K562 (cell line): ENCODE measurements at regions not wholly inside any gene's neighbourhood (a gene's known extent, or its start where the extent isn't known, plus 50 kb on each side); places are given as distances from the start of the nearest gene placed in this dataset.

Source experiments
- ATAC-seq: fragments of 200-7000 bp; cut with Tn5 transposase; 3 replicates; pipeline ENCODE4 v1.9.1; 2020; ENCODE audit warnings: moderate library complexity
- BruUV-seq: library from RNA; stranded (reverse); fragments of 400-500 nt; replicated peaks from 2 replicates; lab custom pipeline; 2021; lab: Mats Ljungman, UMichigan
- CTCF ChIA-PET: fragments of 300-600 bp; formaldehyde crosslinking; extraction: SDS; loops from one replicate; lab custom pipeline; 2021; ENCODE audit warnings: low intra/inter-chr PET ratio; lab: Yijun Ruan, JAX
- POLR2A ChIA-PET: fragments of 300-600, 350-650 bp; sonication (Branson Sonifier 250); formaldehyde crosslinking; extraction: SDS; loops from one replicate; lab custom pipeline; 2021; ENCODE audit warnings: antibody characterized with exemption, inconsistent platforms; lab: Yijun Ruan, JAX
- DNase-seq, 4 experiments: peaks; one replicate each; pipeline versions ENCODE4 v3.0.0 to v3.0.0-alpha.2; 2011 to 2018; ENCODE audit warnings: low spot score in 3 of 4, mixed read lengths in 3 of 4; ENCODE audit errors: extremely low read depth in 1 of 4
- FAIRE-seq: peaks from 2 replicates; lab custom pipeline; 2011; peaks lifted over from hg19 to GRCh38; lab: Jason Lieb, UNC
- H2AFZ ChIP-seq: 2 replicates; pipeline ENCODE4 v1.6.0; 2011; ENCODE audit warnings: low read depth, low read length, control low read depth, inconsistent platforms
- H3K27ac ChIP-seq: fragments of 200-600 bp; 3 replicates; pipeline ENCODE4 v1.8.0; 2011; ENCODE audit warnings: low read depth, mild to moderate bottlenecking, control low read depth, inconsistent platforms, low read length, moderate library complexity, mixed read lengths; ENCODE audit errors: extremely low read depth
- H3K27me3 ChIP-seq, 2 experiments: fragments of 300-600 bp in 1 of 2; 2 replicates in 1 of 2; 3 replicates in 1 of 2; pipeline versions ENCODE4 v1.6.0 to v1.8.0; 2011; ENCODE audit warnings: inconsistent platforms in 2 of 2, low read length in 2 of 2, mild to moderate bottlenecking in 1 of 2, mixed read lengths in 1 of 2, moderate library complexity in 1 of 2; ENCODE audit not compliant: control insufficient read depth in 2 of 2, insufficient read depth in 2 of 2
- H3K36me3 ChIP-seq: fragments of 300-600 bp; 3 replicates; pipeline ENCODE4 v1.8.0; 2011; ENCODE audit warnings: mild to moderate bottlenecking, low read length, inconsistent platforms; ENCODE audit not compliant: control insufficient read depth, insufficient read depth
- H3K4me1 ChIP-seq, 2 experiments: fragments of 200-600 bp in 1 of 2; replicated peaks in 1 of 2; 2 replicates in 1 of 2; 3 replicates in 1 of 2; pipeline versions ENCODE4 v1.5.1 to v1.8.0; 2011; ENCODE audit warnings: inconsistent platforms in 2 of 2, low read length in 2 of 2, mild to moderate bottlenecking in 1 of 2, mixed read lengths in 1 of 2, moderate library complexity in 1 of 2; ENCODE audit not compliant: control insufficient read depth in 2 of 2, insufficient read depth in 2 of 2
- H3K4me2 ChIP-seq: 2 replicates; pipeline ENCODE4 v1.6.1; 2011; ENCODE audit warnings: low read length, control low read depth, inconsistent platforms, mixed read lengths; ENCODE audit not compliant: insufficient read depth
- H3K4me3 ChIP-seq: fragments of 200-600 bp; sonication (generic), shearing (Covaris generic); 2 replicates; pipeline ENCODE4 v1.5.1; 2016; ENCODE audit warnings: control low read depth, inconsistent platforms
- H3K79me2 ChIP-seq: fragments of 200-600 bp; 3 replicates; pipeline ENCODE4 v1.8.0; 2011; ENCODE audit warnings: low read length, inconsistent platforms; ENCODE audit not compliant: control insufficient read depth, insufficient read depth
- H3K9ac ChIP-seq, 2 experiments: 2 replicates each; pipeline versions ENCODE4 v1.6.0 to v1.6.1; 2011; ENCODE audit warnings: low read depth in 2 of 2, low read length in 2 of 2, control low read depth in 1 of 2, inconsistent platforms in 1 of 2, mild to moderate bottlenecking in 1 of 2, mixed read lengths in 1 of 2; ENCODE audit not compliant: insufficient read depth in 1 of 2
- H3K9me1 ChIP-seq: one replicate; pipeline ENCODE4 v1.6.0; 2011; ENCODE audit warnings: inconsistent platforms, mild to moderate bottlenecking, low read length, moderate library complexity; ENCODE audit not compliant: control insufficient read depth, insufficient read depth
- H3K9me3 ChIP-seq: replicated peaks from 2 replicates; pipeline ENCODE4 v1.5.1; 2011; ENCODE audit warnings: low read depth, low read length, inconsistent platforms; ENCODE audit not compliant: control insufficient read depth, insufficient read depth
- H4K20me1 ChIP-seq: replicated peaks from 2 replicates; pipeline ENCODE4 v1.6.1; 2011; ENCODE audit warnings: low read length, inconsistent platforms, mixed read lengths; ENCODE audit not compliant: control insufficient read depth, insufficient read depth
- CHCHD3 ChIP-seq: fragments of 250-450 bp; sonication (Bioruptor Pico); IDR thresholded peaks from 2 replicates; pipeline ENCODE4 v2.1.2; 2022; ENCODE audit warnings: mild to moderate bottlenecking
- DACH1 ChIP-seq: fragments of 450-650 bp; IDR thresholded peaks from 2 replicates; pipeline ENCODE4 v1.6.1; 2018; ENCODE audit not compliant: partially characterized antibody
- HDAC1 ChIP-seq, 2 experiments: fragments of 450-650 bp; IDR thresholded peaks; 2 replicates each; pipeline ENCODE4 v1.6.1; 2016 to 2017; ENCODE audit warnings: inconsistent platforms in 1 of 2, mild to moderate bottlenecking in 1 of 2, moderate library complexity in 1 of 2
- MLX ChIP-seq, 2 experiments: fragments of 450-650 bp in 1 of 2; sonication (generic) in 1 of 2; formaldehyde crosslinking; conservative IDR thresholded peaks; 2 replicates each; pipeline versions ENCODE4 v1.4.0 to v1.8.1; 2020 to 2022; ENCODE audit warnings: mild to moderate bottlenecking in 1 of 2, missing genetic modification reagents in 1 of 2
- SMARCC2 ChIP-seq: fragments of 450-650 bp; IDR thresholded peaks from 2 replicates; pipeline ENCODE4 v1.6.1; 2017; ENCODE audit warnings: antibody characterized with exemption, moderate library complexity, mild to moderate bottlenecking, low read depth
- SRSF1 ChIP-seq: fragments of 200-400 bp; formaldehyde crosslinking; IDR thresholded peaks from 2 replicates; pipeline ENCODE4 v1.6.1; 2017; ENCODE audit warnings: mild to moderate bottlenecking, low read depth, low read length, moderate library complexity
- YBX1 ChIP-seq: fragments of 450-650 bp; IDR thresholded peaks from 2 replicates; pipeline ENCODE4 v1.7.1; 2016; ENCODE audit warnings: mild to moderate bottlenecking
- ZNF143 ChIP-seq: sonication (generic); formaldehyde crosslinking; IDR thresholded peaks from 2 replicates; pipeline ENCODE4 v1.9.0; 2022; ENCODE audit warnings: mild to moderate bottlenecking, missing genetic modification reagents
- ZNF217 ChIP-seq: sonication (generic); formaldehyde crosslinking; IDR thresholded peaks from 2 replicates; pipeline ENCODE4 v1.8.0; 2022; ENCODE audit warnings: mild to moderate bottlenecking, missing genetic modification reagents
- ZNF79 ChIP-seq: fragments of 250-450 bp; sonication (Bioruptor Pico); IDR thresholded peaks from 2 replicates; pipeline ENCODE4 v1.4.0; 2020; ENCODE audit warnings: low read depth, mild to moderate bottlenecking, moderate library complexity
- WGBS: fragments of 100-300 bp; shearing (Covaris generic); methylation state at CpG from one replicate; pipeline ENCODE4 v1.1.6; 2016; ENCODE audit warnings: low coverage, mixed read lengths; ENCODE audit not compliant: insufficient coverage; ENCODE audit errors: missing lambda C conversion rate; 5-methylcytosine and 5-hydroxymethylcytosine counted together
- in situ Hi-C: fragments of 300-500 bp; cut with MboI; formaldehyde crosslinking; loops from 4 replicates; pipeline ENCODE4 v1.15.0; 2018; ENCODE audit warnings: inconsistent platforms, mixed read lengths
- intact Hi-C: fragments of 100-400 bp; cut with micrococcal nuclease; formaldehyde crosslinking; loops from 2 replicates; pipeline ENCODE4 v1.14.2; 2022
- TF ChIP-seq, protein P1 (sequence below): fragments of 450-650 bp; IDR thresholded peaks from 2 replicates; pipeline ENCODE4 v1.7.0; 2016; ENCODE audit warnings: borderline replicate concordance

DNA sequence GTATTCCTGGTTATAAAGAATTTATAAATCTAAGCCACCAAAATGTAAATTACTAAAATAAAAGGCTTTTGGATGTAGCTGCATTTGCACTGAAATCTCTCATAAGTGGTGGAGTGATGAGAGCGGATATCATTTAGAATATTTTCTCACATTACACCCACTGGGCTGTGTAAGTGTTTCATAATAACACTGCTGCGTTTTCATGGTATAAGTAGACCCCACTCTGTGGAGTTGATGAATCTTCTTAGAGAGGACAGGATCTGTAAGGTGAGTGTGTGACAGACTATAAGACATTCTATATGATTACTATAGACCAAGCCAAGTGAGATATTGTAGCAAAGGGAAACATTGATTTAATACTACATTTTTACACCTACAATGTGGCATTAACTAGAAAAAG lies 1024.1 kb upstream of the LRRN3 start:
- intact Hi-C loops (no loop called here), in situ Hi-C loops (no loop called here)
- H3K27ac ChIP-seq = no peak overlapping the region
- H3K27me3 ChIP-seq = no peaks in the 10 kb centered on the region
- BruUV-seq = no TSS peak
- no peak overlapping the region for H3K4me3 ChIP-seq
- 0 out of 2 replicates have a peak, but pooled peaks cover 1% of the 10 kb centered on the region for H3K9me3 ChIP-seq
- H3K79me2 ChIP-seq = no peaks in the 10 kb centered on the region
- FAIRE-seq = no peak
- no peak overlapping the region for H3K4me2 ChIP-seq
- no peaks in the 10 kb centered on the region for H3K36me3 ChIP-seq
- no peak for DNase-seq
- H3K4me1 ChIP-seq = no peaks in the 10 kb centered on the region
- CTCF ChIA-PET = no interaction called here
- no peaks in the 10 kb centered on the region for H4K20me1 ChIP-seq
- TF ChIP-seq ZNF79 (CRISPR knock-in tag) (no peak), YBX1 (no peak), SRSF1 (no peak), CHCHD3 (no peak), ZNF217 (CRISPR knock-in tag) (no peak), MLX (CRISPR knock-in tag; conservative IDR thresholded peaks at IDR 0.05) (no peak), SMARCC2 (no peak), ZNF143 (CRISPR knock-in tag) (no peak), DACH1 (no peak), HDAC1 (IDR thresholded peaks at IDR 0.05) (no peak)
- TF ChIP-seq, protein P1, sequence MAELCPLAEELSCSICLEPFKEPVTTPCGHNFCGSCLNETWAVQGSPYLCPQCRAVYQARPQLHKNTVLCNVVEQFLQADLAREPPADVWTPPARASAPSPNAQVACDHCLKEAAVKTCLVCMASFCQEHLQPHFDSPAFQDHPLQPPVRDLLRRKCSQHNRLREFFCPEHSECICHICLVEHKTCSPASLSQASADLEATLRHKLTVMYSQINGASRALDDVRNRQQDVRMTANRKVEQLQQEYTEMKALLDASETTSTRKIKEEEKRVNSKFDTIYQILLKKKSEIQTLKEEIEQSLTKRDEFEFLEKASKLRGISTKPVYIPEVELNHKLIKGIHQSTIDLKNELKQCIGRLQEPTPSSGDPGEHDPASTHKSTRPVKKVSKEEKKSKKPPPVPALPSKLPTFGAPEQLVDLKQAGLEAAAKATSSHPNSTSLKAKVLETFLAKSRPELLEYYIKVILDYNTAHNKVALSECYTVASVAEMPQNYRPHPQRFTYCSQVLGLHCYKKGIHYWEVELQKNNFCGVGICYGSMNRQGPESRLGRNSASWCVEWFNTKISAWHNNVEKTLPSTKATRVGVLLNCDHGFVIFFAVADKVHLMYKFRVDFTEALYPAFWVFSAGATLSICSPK = no peak
- POLR2A ChIA-PET = no interaction called here
- no peak overlapping the region for H2AFZ ChIP-seq
- H3K9me1 ChIP-seq = no peaks in the 10 kb centered on the region
- no peak for ATAC-seq
- WGBS = 0% methylated on average over 2 of the region's 2 CpGs
- no peak overlapping the region for H3K9ac ChIP-seq
